ENCODE measurements at regions not wholly inside any gene's neighbourhood (a gene's known extent, or its start where the extent isn't known, plus 50 kb on each side); places are given as distances from the start of the nearest gene placed in this dataset.
"Not testable (repeated sequence)": the region's sequence is repeated elsewhere in the genome, so short reads cannot be mapped to it uniquely, and the experiment has no call there.

GRCh38 chr14:106044515-106044914 is 518.1 kb downstream of the TMEM121 start:
- Histone ChIP-seq H3K4me3 (ENCODE audit: low read length in 2 of 2) (no peak overlapping the region), H3K27me3 (ENCODE audit: control insufficient read depth in 2 of 2, insufficient read depth in 2 of 2, low read length in 2 of 2) (no peaks in the 10 kb centered on the region), H3K9ac (ENCODE audit: low read depth in 1 of 2, low read length in 2 of 2) (no peak overlapping the region), H3K9me3 (ENCODE audit: control insufficient read depth in 2 of 2, low read length in 2 of 2) (no peaks in the 10 kb centered on the region), H3K27ac (ENCODE audit: low read depth in 2 of 2, low read length in 2 of 2) (no peak overlapping the region), H3K4me1 (ENCODE audit: control insufficient read depth in 2 of 2, insufficient read depth in 2 of 2, low read length in 2 of 2) (no peaks in the 10 kb centered on the region), H3K36me3 (ENCODE audit: control insufficient read depth in 2 of 2, insufficient read depth in 2 of 2, low read length in 2 of 2) (no peaks in the 10 kb centered on the region)

- no peaks in the 10 kb centered on the region for H3K4me1 ChIP-seq (ENCODE audit: control insufficient read depth in 2 of 2, insufficient read depth in 2 of 2, low read length in 2 of 2)
- H3K9me3 ChIP-seq (ENCODE audit: control insufficient read depth in 2 of 2, low read length in 2 of 2), result no peaks in the 10 kb centered on the region
- no peaks in the 10 kb centered on the region for H3K36me3 ChIP-seq (ENCODE audit: control insufficient read depth in 2 of 2, insufficient read depth in 2 of 2, low read length in 2 of 2)
- H3K9ac ChIP-seq (ENCODE audit: low read depth in 1 of 2, low read length in 2 of 2), result no peak overlapping the region
- no peak overlapping the region for H3K27ac ChIP-seq (ENCODE audit: low read depth in 2 of 2, low read length in 2 of 2)
- no peaks in the 10 kb centered on the region for H3K27me3 ChIP-seq (ENCODE audit: control insufficient read depth in 2 of 2, insufficient read depth in 2 of 2, low read length in 2 of 2)
- H3K4me3 ChIP-seq (ENCODE audit: low read length in 2 of 2), result no peak overlapping the region
Measured at GRCh38 chr14:106044949-106045596, 518.7 kb downstream of the TMEM121 start.

GRCh38 chr14:106051796-106052195 is 525.4 kb downstream of the TMEM121 start:
- no peak overlapping the region for H3K27ac ChIP-seq (ENCODE audit: low read depth in 2 of 2, low read length in 2 of 2)
- no peaks in the 10 kb centered on the region for H3K27me3 ChIP-seq (ENCODE audit: control insufficient read depth in 2 of 2, insufficient read depth in 2 of 2, low read length in 2 of 2)
- H3K4me1 ChIP-seq (ENCODE audit: control insufficient read depth in 2 of 2, insufficient read depth in 2 of 2, low read length in 2 of 2), result no peaks in the 10 kb centered on the region
- H3K9me3 ChIP-seq (ENCODE audit: control insufficient read depth in 2 of 2, low read length in 2 of 2), result no peaks in the 10 kb centered on the region
- H3K36me3 ChIP-seq (ENCODE audit: control insufficient read depth in 2 of 2, insufficient read depth in 2 of 2, low read length in 2 of 2), result no peaks in the 10 kb centered on the region
- no peak overlapping the region for H3K9ac ChIP-seq (ENCODE audit: low read depth in 1 of 2, low read length in 2 of 2)
- H3K4me3 ChIP-seq (ENCODE audit: low read length in 2 of 2), result no peak overlapping the region

GRCh38 chr14:106055289-106055688 is 528.9 kb downstream of the TMEM121 start:
- Histone ChIP-seq H3K4me1 (ENCODE audit: control insufficient read depth in 2 of 2, insufficient read depth in 2 of 2, low read length in 2 of 2) (no peaks in the 10 kb centered on the region), H3K9me3 (ENCODE audit: control insufficient read depth in 2 of 2, low read length in 2 of 2) (no peaks in the 10 kb centered on the region), H3K9ac (ENCODE audit: low read depth in 1 of 2, low read length in 2 of 2) (no peak overlapping the region), H3K27ac (ENCODE audit: low read depth in 2 of 2, low read length in 2 of 2) (no peak overlapping the region), H3K4me3 (ENCODE audit: low read length in 2 of 2) (no peak overlapping the region), H3K36me3 (ENCODE audit: control insufficient read depth in 2 of 2, insufficient read depth in 2 of 2, low read length in 2 of 2) (no peaks in the 10 kb centered on the region), H3K27me3 (ENCODE audit: control insufficient read depth in 2 of 2, insufficient read depth in 2 of 2, low read length in 2 of 2) (no peaks in the 10 kb centered on the region)

- no peaks in the 10 kb centered on the region for H3K9me3 ChIP-seq (ENCODE audit: control insufficient read depth in 2 of 2, low read length in 2 of 2)
Measured at GRCh38 chr14:106058342-106058741, 532.0 kb downstream of the TMEM121 start.

GRCh38 chr14:106060276-106060975 is 534.0 kb downstream of the TMEM121 start:
- Histone ChIP-seq H3K36me3 (ENCODE audit: control insufficient read depth in 2 of 2, insufficient read depth in 2 of 2, low read length in 2 of 2) (no peaks in the 10 kb centered on the region), H3K9me3 (ENCODE audit: control insufficient read depth in 2 of 2, low read length in 2 of 2) (no peaks in the 10 kb centered on the region), H3K9ac (ENCODE audit: low read depth in 1 of 2, low read length in 2 of 2) (no peak overlapping the region), H3K4me1 (ENCODE audit: control insufficient read depth in 2 of 2, insufficient read depth in 2 of 2, low read length in 2 of 2) (no peaks in the 10 kb centered on the region), H3K4me3 (ENCODE audit: low read length in 2 of 2) (no peak overlapping the region), H3K27me3 (ENCODE audit: control insufficient read depth in 2 of 2, insufficient read depth in 2 of 2, low read length in 2 of 2) (no peaks in the 10 kb centered on the region), H3K27ac (ENCODE audit: low read depth in 2 of 2, low read length in 2 of 2) (no peak overlapping the region)

More at GRCh38 chr14:106058342-106058741, 532.0 kb downstream of the TMEM121 start:
- Histone ChIP-seq H3K27ac (ENCODE audit: low read depth in 2 of 2, low read length in 2 of 2) (no peak overlapping the region), H3K27me3 (ENCODE audit: control insufficient read depth in 2 of 2, insufficient read depth in 2 of 2, low read length in 2 of 2) (no peaks in the 10 kb centered on the region), H3K36me3 (ENCODE audit: control insufficient read depth in 2 of 2, insufficient read depth in 2 of 2, low read length in 2 of 2) (no peaks in the 10 kb centered on the region), H3K4me3 (ENCODE audit: low read length in 2 of 2) (no peak overlapping the region), H3K9ac (ENCODE audit: low read depth in 1 of 2, low read length in 2 of 2) (no peak overlapping the region), H3K4me1 (ENCODE audit: control insufficient read depth in 2 of 2, insufficient read depth in 2 of 2, low read length in 2 of 2) (no peaks in the 10 kb centered on the region)

GRCh38 chr14:106061877-106062500 is 535.6 kb downstream of the TMEM121 start:
- H3K9ac ChIP-seq (ENCODE audit: low read depth in 1 of 2, low read length in 2 of 2); H3K9me3 ChIP-seq (ENCODE audit: control insufficient read depth in 2 of 2, low read length in 2 of 2); H3K4me3 ChIP-seq (ENCODE audit: low read length in 2 of 2); H3K36me3 ChIP-seq (ENCODE audit: control insufficient read depth in 2 of 2, insufficient read depth in 2 of 2, low read length in 2 of 2); H3K4me1 ChIP-seq (ENCODE audit: control insufficient read depth in 2 of 2, insufficient read depth in 2 of 2, low read length in 2 of 2); H3K27ac ChIP-seq (ENCODE audit: low read depth in 2 of 2, low read length in 2 of 2); H3K27me3 ChIP-seq (ENCODE audit: control insufficient read depth in 2 of 2, insufficient read depth in 2 of 2, low read length in 2 of 2): not testable (repeated sequence)

GRCh38 chr14:106062502-106063272 is 536.3 kb downstream of the TMEM121 start:
- H3K4me3 ChIP-seq (ENCODE audit: low read length in 2 of 2), result no peak overlapping the region
- H3K36me3 ChIP-seq (ENCODE audit: control insufficient read depth in 2 of 2, insufficient read depth in 2 of 2, low read length in 2 of 2), result no peaks in the 10 kb centered on the region
- H3K27me3 ChIP-seq (ENCODE audit: control insufficient read depth in 2 of 2, insufficient read depth in 2 of 2, low read length in 2 of 2), result no peaks in the 10 kb centered on the region
- H3K27ac ChIP-seq (ENCODE audit: low read depth in 2 of 2, low read length in 2 of 2), result no peak overlapping the region
- H3K4me1 ChIP-seq (ENCODE audit: control insufficient read depth in 2 of 2, insufficient read depth in 2 of 2, low read length in 2 of 2), result no peaks in the 10 kb centered on the region
- no peak overlapping the region for H3K9ac ChIP-seq (ENCODE audit: low read depth in 1 of 2, low read length in 2 of 2)
- no peaks in the 10 kb centered on the region for H3K9me3 ChIP-seq (ENCODE audit: control insufficient read depth in 2 of 2, low read length in 2 of 2)

- no peaks in the 10 kb centered on the region for H3K36me3 ChIP-seq (ENCODE audit: control insufficient read depth in 2 of 2, insufficient read depth in 2 of 2, low read length in 2 of 2)
- H3K4me1 ChIP-seq (ENCODE audit: control insufficient read depth in 2 of 2, insufficient read depth in 2 of 2, low read length in 2 of 2), result no peaks in the 10 kb centered on the region
- no peak overlapping the region for H3K9ac ChIP-seq (ENCODE audit: low read depth in 1 of 2, low read length in 2 of 2)
- no peaks in the 10 kb centered on the region for H3K9me3 ChIP-seq (ENCODE audit: control insufficient read depth in 2 of 2, low read length in 2 of 2)
- H3K27ac ChIP-seq (ENCODE audit: low read depth in 2 of 2, low read length in 2 of 2), result no peak overlapping the region
- H3K4me3 ChIP-seq (ENCODE audit: low read length in 2 of 2), result no peak overlapping the region
- H3K27me3 ChIP-seq (ENCODE audit: control insufficient read depth in 2 of 2, insufficient read depth in 2 of 2, low read length in 2 of 2), result no peaks in the 10 kb centered on the region
Measured at GRCh38 chr14:106067935-106068334, 541.6 kb downstream of the TMEM121 start.
